Stimulated activated CD4-positive, alpha-beta T cell treated with anti-CD3 and anti-CD28 coated beads, Interleukin-12 subunit alpha, Interleukin-12 subunit beta, amount 100 ng/mL, for 24 hours (primary cell): ENCODE measurements at regions not wholly inside any gene's neighbourhood (a gene's known extent, or its start where the extent isn't known, plus 50 kb on each side); places are given as distances from the start of the nearest gene placed in this dataset.
"Not testable (repeated sequence)": the region's sequence is repeated elsewhere in the genome, so short reads cannot be mapped to it uniquely, and the experiment has no call there.

ENCODE experiments used
- DNase-seq, 2 experiments: peaks; one replicate each; pipeline ENCODE4 v3.0.0-alpha.2; 2020; ENCODE audit warnings: low read depth in 2 of 2

DNA sequence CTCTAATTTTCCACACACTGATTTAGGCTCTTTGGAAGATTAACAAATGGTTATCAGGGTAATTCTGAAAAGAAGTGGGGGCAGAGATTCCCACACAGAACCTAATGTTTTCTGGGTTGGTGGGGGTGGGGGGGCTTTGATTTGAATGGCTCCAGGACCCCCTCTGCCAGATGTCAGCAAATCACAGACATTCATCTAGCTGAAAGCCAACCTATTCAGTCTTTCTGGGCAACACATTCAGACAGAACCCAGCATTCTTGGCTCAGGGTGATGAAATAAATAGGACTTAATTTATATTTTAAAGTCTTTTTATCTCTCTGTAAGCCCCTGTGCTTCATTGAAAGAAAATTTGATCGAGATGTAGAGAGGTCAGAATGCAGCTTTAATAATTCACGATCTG lies 533.2 kb downstream of the XYLT1 start:
- DNase-seq, result no peak

GRCh38 chr16:16938009-16938408 lies 532.8 kb downstream of the XYLT1 start:
- no peak for DNase-seq

DNA sequence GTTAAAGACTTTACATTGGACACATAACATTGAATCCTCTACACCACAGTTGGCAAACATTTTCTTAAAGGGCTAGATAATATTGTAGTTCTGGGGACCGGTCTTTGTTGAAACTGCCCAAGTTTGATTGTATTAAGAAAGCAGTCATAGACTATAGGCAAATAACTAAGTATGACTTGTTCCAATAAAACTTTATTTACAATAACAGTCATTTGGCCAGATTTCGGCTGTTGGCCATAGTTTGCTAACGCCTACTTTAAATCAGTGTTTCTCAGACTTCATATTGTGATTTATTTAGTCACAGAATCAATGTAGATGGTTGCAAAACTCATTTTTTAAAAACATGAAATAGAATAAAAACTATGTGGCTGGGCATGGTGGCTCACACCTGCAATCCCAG lies 531.8 kb downstream of the XYLT1 start:
- DNase-seq, result no peak

DNA sequence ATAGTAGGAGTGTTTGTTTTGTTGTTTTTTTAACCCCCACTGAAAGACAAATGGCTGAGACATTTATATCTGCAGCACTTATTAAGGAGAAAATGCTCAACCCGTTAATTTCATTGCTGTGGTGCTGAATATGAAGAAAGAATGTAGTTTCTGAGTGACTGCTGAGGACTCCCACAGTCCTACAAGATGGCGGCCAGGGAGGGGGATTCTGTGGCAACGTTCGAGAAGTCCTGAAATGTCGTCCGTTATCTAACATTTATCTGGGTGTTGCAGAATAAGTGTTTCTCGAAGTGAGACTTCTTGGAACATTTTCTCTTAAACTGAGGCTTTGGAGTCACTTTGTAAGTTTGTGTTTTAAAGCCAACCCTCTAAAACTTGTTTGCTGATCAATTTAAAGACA lies 530.4 kb downstream of the XYLT1 start:
- no peak for DNase-seq

DNA sequence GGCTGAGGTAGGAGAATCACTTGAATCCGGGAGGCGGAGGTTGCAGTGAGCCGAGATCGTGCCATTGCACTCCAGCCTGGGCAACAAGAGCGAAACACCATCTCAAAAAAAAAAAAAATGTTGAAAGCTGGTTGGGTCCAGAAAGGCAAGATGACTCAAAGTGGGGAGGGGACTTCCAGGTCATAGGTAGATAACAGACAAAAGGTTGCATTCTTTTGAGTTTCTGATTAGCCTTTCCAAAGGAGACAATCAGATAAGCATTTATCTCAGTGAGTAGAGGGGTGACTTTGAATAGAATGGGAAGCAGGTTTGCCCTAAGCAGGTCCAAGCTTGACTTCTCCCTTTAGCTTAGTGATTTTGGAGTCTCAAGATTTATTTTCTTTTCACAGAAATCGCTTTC lies 527.9 kb downstream of the XYLT1 start:
- not testable (repeated sequence) for DNase-seq

GRCh38 chr16:16945207-16945606 lies 525.6 kb downstream of the XYLT1 start:
- no peak for DNase-seq

- no peak for DNase-seq
These were observed 514.4 kb downstream of the XYLT1 start for GRCh38 chr16:16956376-16956775.

- DNase-seq, result no peak
These were observed 510.0 kb downstream of the XYLT1 start for GRCh38 chr16:16960785-16961184.

- DNase-seq, result no peak
These were observed 504.3 kb downstream of the XYLT1 start for GRCh38 chr16:16966439-16966838.

DNA sequence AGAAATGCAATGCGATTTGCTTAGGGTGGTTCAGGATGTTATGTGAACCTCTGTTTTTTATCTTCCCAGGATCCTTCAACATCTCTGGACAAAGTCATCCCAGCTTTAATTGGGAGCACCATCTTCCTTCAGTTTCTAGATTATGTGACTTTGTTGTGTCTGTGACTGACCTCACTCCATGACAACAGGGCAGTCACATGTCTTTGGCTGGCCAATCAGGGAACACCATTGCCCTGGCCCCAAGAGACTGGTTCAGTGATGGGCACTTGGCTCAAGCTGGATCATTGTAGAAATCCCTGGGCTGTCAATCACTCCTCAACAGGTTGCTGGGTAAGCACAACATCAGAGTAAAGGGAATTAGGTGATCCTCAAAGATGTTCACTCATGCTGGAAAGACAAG lies 499.7 kb downstream of the XYLT1 start:
- no peak for DNase-seq

- no peak for DNase-seq
These were observed 497.9 kb downstream of the XYLT1 start for GRCh38 chr16:16972831-16973230.

DNA sequence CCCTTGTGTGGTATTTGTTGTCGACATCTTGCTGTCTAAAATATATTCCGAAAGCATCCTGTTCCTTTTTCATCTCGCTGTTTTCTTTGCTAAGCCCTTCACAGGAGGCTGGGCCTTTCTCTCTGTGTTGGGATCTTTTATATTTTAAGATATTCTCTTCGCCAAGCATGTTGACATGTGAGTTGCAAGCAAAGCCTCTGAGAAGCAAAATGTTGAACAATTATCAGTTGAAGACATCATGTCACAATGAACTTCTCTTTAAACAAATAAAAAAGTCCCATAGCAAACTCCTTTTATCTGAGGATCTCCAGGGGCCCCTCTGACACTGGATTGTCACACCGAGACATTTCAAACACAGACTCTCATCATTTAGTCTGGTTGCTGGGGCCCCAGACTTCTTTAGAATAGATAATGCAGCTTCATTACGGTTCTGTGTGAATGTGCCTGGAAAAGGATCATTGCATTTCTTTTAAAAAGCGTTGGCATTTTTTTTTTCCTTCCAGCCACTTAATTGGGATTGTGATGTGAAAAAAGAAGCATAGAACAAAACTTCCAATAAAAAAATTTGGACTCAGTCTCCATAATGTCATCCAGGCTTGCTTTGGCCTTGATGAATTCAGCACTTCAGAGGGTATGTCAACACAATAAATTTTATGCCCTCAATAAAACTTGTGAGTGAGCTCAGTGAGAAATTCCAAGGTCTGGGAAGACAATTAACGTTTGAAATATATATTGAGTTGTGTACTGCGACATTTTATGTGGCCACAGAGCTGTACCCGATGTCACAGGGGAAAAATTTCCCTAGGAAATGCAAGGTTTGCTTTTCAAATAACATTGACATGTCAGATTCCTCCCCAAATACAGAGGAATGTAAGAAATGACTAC lies 496.8 kb downstream of the XYLT1 start:
- DNase-seq, result no peak

DNA sequence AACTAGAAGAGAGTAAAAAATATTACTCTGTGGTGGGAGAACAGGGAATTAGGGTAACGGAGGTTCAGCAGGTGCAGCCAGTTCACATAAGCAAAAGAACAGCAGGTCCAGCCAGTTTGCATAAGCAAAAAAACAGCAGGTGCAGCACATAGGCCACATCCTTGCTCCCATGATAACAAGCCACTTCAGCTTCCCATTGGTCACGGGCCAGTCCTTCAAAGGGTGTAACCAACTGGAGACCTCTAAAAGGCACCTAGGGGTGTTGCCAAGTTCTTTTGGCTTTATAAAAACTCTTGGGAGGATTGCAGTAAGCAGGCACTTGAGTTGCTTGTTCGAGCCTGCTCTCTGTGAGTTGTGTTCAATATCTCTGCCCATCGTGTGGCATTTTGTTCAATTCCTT lies 488.1 kb downstream of the XYLT1 start:
- DNase-seq, result no peak

DNA sequence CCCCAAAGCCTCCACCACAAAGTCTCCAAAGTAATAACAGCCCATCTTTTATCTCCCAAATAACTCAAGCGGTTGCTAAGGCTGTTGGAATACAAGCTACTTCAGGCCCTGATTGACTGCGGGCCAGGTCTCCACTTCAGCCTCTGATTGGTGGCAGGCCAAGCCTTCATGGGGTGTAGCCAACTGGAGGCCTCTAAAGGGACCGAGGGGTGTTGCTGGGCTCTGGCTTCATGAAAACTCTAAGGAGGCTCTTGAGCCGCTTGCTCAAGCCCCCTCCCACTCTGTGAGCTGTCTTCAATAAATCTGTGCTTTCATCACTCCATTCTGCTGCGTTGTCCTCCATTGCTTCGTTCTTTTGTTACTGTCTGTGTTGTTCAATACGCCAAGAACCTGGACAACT lies 487.2 kb downstream of the XYLT1 start:
- DNase-seq, result no peak

DNA sequence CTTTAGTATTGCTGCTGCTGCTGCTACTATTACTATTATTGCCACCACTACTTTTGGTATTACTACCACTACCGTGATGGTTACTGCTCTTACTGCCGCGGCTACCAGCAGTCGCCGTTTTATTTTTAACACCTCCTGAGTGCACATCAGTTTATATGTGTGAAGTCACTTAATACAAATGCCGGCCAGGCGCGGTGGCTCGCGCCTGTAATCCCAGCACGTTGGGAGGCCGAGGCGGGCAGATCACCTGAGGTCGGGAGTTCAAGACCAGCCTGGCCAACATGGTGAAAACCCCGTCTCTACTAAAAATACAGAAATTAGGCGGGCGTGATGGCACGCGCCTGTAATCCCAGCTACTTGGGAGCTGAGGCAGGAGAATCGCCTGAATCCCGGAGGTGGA lies 486.7 kb downstream of the XYLT1 start:
- not testable (repeated sequence) for DNase-seq

GRCh38 chr16:16985707-16986106 lies 485.1 kb downstream of the XYLT1 start:
- no peak for DNase-seq

DNA sequence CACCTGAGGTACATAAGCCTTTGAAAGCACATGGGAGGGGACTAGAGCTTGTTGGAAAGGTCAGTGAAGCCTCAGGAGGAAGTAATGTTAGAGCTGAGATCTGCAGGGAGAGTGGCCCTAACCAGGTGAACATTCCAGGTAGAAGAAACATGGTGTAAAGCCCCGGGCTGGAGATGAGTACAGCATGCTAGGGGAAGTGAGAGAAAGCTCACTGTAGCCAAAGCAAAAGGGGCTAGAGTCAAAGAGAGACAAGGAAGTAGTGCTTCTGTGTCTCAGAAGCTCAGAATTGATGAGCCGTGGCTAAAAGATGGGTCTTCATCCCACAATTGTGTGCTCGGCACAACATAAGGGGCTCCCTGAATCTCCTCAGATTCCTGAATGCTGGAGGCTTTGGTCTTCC lies 481.8 kb downstream of the XYLT1 start:
- DNase-seq, result no peak

GRCh38 chr16:16989368-16989767 lies 481.4 kb downstream of the XYLT1 start:
- no peak for DNase-seq

DNA sequence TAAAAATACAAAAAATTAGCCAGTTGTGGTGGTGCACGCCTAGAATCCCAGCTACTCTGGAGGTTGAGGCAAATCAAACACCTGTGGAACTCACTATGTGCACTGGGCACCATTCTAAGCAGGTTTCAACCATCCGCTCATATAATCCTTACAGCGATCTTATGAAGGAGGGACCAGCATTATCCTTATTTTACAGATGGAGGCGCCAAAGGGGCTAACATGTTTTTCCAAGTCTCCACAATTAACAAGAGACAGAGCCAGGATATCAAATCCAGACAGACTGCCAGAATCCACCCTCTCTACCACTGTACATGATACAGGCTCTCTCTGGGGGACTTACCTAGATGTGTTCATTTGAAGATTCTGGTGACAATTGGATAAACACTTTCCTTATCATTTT lies 479.0 kb downstream of the XYLT1 start:
- DNase-seq, result no peak

GRCh38 chr16:16992975-16993765 lies 477.6 kb downstream of the XYLT1 start:
- DNase-seq, result peak in 1 of 2 experiments; percentile 2

DNA sequence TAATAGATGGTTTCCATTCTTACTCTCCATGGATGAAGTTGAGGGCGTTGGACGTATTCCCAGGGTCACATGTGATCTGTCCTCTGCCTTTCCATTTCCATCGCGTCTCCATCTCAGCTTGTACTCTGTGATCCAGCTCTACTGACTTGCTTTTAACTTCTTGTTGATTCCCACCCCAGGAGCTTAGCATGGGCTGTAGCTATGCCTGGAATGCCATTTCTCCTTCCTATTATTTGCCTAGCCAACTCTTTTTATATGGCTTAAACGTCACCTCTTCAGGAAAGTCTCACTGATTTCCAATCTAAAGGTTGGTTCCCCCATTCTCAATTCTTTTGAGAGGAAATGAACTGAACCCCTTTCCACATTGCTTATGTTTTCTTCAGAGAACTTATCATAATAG lies 475.9 kb downstream of the XYLT1 start:
- no peak for DNase-seq

GRCh38 chr16:16996827-16997226 lies 473.9 kb downstream of the XYLT1 start:
- no peak for DNase-seq

DNA sequence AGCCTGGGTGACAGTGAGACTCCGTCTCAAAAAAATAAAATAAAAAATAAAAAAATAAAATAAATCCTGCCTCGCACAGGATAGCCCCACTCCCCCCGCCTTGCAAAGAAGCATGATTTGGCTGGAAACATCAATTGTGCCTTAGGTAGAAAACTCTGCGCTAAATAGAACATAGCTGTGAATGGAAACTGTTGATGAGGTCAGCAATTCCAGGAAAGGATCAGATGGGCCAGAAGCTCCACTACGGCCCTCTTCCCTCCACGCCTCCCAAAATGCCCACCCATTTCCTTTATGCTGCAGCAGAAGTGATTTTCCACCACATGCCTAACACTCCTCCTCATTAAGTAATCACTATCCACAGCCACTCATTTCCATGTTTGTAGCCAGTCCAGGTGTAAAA lies 473.4 kb downstream of the XYLT1 start:
- no peak for DNase-seq
